ENCODE measurements at regions not wholly inside any gene's neighbourhood (a gene's known extent, or its start where the extent isn't known, plus 50 kb on each side); places are given as distances from the start of the nearest gene placed in this dataset.

GRCh38 chr5:124876566-124876965 is 130.1 kb upstream of the ZNF608 start:
- intact Hi-C loops (cut with DNase I): no loop called here
- no peak overlapping the region for H3K27ac ChIP-seq
- no peaks in the 10 kb centered on the region for H3K27me3 ChIP-seq
- H3K4me1 ChIP-seq (replicated peaks in 1 of 2): peaks cover 0 to 5% of the 10 kb centered on the region in 2 donors
- H3K36me3 ChIP-seq (replicated peaks in 1 of 2): no peaks in the 10 kb centered on the region
- no peak for TF ChIP-seq POLR2A (IDR thresholded peaks at IDR 0.05)
- TF ChIP-seq CTCF (IDR thresholded peaks at IDR 0.05): no peak
- DNase-seq: no peak
- H3K9me3 ChIP-seq (replicated peaks in 1 of 3): no peaks in the 10 kb centered on the region
- no peak overlapping the region for H3K4me3 ChIP-seq
- 97 to 100% (median 100%) methylated on average over 1 of the region's 1 CpG for WGBS, 4 donors

- WGBS, 4 donors: 91 to 100% (median 93%) methylated on average over 2 of the region's 2 CpGs
- Histone ChIP-seq H3K27me3 (no peaks in the 10 kb centered on the region), H3K36me3 (replicated peaks in 1 of 2) (no peaks in the 10 kb centered on the region), H3K4me3 (no peak overlapping the region), H3K27ac (no peak overlapping the region), H3K9me3 (replicated peaks in 1 of 3) (no peaks in the 10 kb centered on the region), H3K4me1 (replicated peaks in 1 of 2) (peaks cover 0 to under 1% of the 10 kb centered on the region in 2 donors)
- TF ChIP-seq POLR2A (IDR thresholded peaks at IDR 0.05): no peak
- no peak for TF ChIP-seq CTCF (IDR thresholded peaks at IDR 0.05)
- DNase-seq: no peak
- intact Hi-C loops (cut with DNase I): no loop called here
Measured at GRCh38 chr5:124876983-124877382, 130.5 kb upstream of the ZNF608 start.

GRCh38 chr5:124877501-124878146 is 131.2 kb upstream of the ZNF608 start:
- H3K9me3 ChIP-seq (replicated peaks in 1 of 3): no peaks in the 10 kb centered on the region
- H3K4me3 ChIP-seq: no peak overlapping the region
- no peaks in the 10 kb centered on the region for H3K36me3 ChIP-seq (replicated peaks in 1 of 2)
- no peaks in the 10 kb centered on the region for H3K4me1 ChIP-seq (replicated peaks in 1 of 2)
- no peaks in the 10 kb centered on the region for H3K27me3 ChIP-seq
- 83 to 96% (median 95%) methylated on average over 7 of the region's 7 CpGs for WGBS, 4 donors
- H3K27ac ChIP-seq: no peak overlapping the region
- intact Hi-C loops (cut with DNase I): no loop called here
- no peak for DNase-seq
- no peak for TF ChIP-seq CTCF (IDR thresholded peaks at IDR 0.05)
- TF ChIP-seq POLR2A (IDR thresholded peaks at IDR 0.05): no peak

- Histone ChIP-seq H3K27me3 (no peaks in the 10 kb centered on the region), H3K4me3 (no peak overlapping the region), H3K9me3 (replicated peaks in 1 of 3) (no peaks in the 10 kb centered on the region), H3K36me3 (replicated peaks in 1 of 2) (no peaks in the 10 kb centered on the region), H3K4me1 (replicated peaks in 1 of 2) (no peaks in the 10 kb centered on the region), H3K27ac (no peak overlapping the region)
- 76 to 80% (median 78%) methylated on average over 5 of the region's 5 CpGs for WGBS, 4 donors
- no peak for TF ChIP-seq CTCF (IDR thresholded peaks at IDR 0.05)
- no peak for TF ChIP-seq POLR2A (IDR thresholded peaks at IDR 0.05)
- intact Hi-C loops (cut with DNase I): no loop called here
- no peak for DNase-seq
Measured at GRCh38 chr5:124878583-124879342, 132.3 kb upstream of the ZNF608 start.
